Gastrocnemius medialis (tissue), 4 donors: ENCODE measurements at regions not wholly inside any gene's neighbourhood (a gene's known extent, or its start where the extent isn't known, plus 50 kb on each side); places are given as distances from the start of the nearest gene placed in this dataset.

ENCODE experiments used
- ATAC-seq, 2 donors: fragments of 150-250 bp; one replicate each; pipeline ENCODE4 v1.9.1; 2016
- DNase-seq, 2 donors: peaks; one replicate each; pipeline ENCODE4 v3.0.0-alpha.2; 2019
- H3K27ac ChIP-seq, 4 donors: fragments of 200-600 bp; sonication (generic); 1 replicate in 1 of 4; 2 replicates in 3 of 4; pipeline ENCODE4 v1.5.1; 2016 to 2018; ENCODE audit warnings: mild to moderate bottlenecking in 2 of 4, moderate library complexity in 1 of 4
- H3K27me3 ChIP-seq, 3 donors: fragments of 200-600 bp; sonication (generic) in 2 of 3; 1 replicate in 1 of 3; 2 replicates in 2 of 3; pipeline versions ENCODE4 v1.5.1 to v1.6.0; 2016 to 2019; ENCODE audit warnings: mild to moderate bottlenecking in 1 of 3, moderate library complexity in 1 of 3
- H3K36me3 ChIP-seq, 2 donors: fragments of 200-600 bp; sonication (generic) in 1 of 2; one replicate each; pipeline ENCODE4 v1.5.1; 2017 to 2018
- H3K4me1 ChIP-seq, 2 donors: fragments of 200-600 bp; sonication (generic) in 1 of 2; one replicate each; pipeline ENCODE4 v1.5.1; 2016 to 2017; ENCODE audit warnings: mild to moderate bottlenecking in 2 of 2
- H3K4me3 ChIP-seq, 4 donors: fragments of 200-600 bp; sonication (generic) in 3 of 4; 1 replicate in 1 of 4; 2 replicates in 3 of 4; pipeline ENCODE4 v1.5.1; 2016 to 2019; ENCODE audit warnings: mild to moderate bottlenecking in 2 of 4
- H3K9me3 ChIP-seq, 3 donors: fragments of 200-600 bp; sonication (generic) in 2 of 3; 1 replicate in 1 of 3; 2 replicates in 2 of 3; pipeline ENCODE4 v1.5.1; 2016 to 2019
- POLR2A ChIP-seq, 2 donors: fragments of 450-650 bp; IDR thresholded peaks; one replicate each; pipeline ENCODE4 v1.6.1; 2017; ENCODE audit warnings: antibody characterized with exemption in 2 of 2, mild to moderate bottlenecking in 2 of 2, moderate library complexity in 2 of 2
- in situ Hi-C, 4 donors: fragments of 200-750 bp; cut with MboI; loops; one replicate each; pipeline versions ENCODE4 v1.15.0 to v1.8.0; 2017; ENCODE audit warnings: low sequenced_read_pairs in 4 of 4
- intact Hi-C: fragments of 100-400 bp; cut with DNase I; formaldehyde crosslinking; loops from one replicate; pipeline ENCODE4 v1.15.1; 2023; ENCODE audit warnings: low total_unique reads
- TF ChIP-seq, protein P1 (sequence below), 5 experiments: fragments of 450-650 bp in 3 of 5; fragments of 200-600 bp in 2 of 5; sonication (generic) in 2 of 5; IDR thresholded peaks in 4 of 5; conservative IDR thresholded peaks in 1 of 5; 1 replicate in 4 of 5; 2 replicates in 1 of 5; pipeline ENCODE4 v1.5.1; 2016 to 2019; ENCODE audit warnings: antibody characterized with exemption in 5 of 5, mild to moderate bottlenecking in 3 of 5, moderate library complexity in 3 of 5

DNA sequence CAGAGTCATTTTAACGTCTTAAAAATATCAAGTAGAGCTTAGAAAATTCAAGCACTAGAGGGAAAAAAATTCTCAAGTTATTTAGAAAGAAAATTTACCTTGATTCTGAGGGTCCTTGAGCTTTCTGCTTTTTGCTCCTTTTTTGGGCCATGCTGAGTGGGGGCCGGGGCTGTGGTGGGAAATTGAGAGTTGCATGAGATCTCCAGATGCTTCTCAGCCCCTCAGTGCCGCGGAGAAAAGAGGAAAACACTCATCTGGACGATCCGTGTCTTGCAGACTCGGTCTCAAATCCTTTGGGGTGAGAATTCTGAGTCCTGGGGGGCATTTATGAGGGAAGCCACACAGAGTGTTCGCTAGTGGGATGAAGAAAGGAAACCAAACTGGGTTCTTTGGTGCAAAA lies 700.8 kb downstream of the TBC1D22A start:
- ATAC-seq (no peak), DNase-seq (no peak)
- H3K9me3 ChIP-seq: peaks cover 0 to 4% (median 0%) of the 10 kb centered on the region in 3 donors
- TF ChIP-seq, protein P1, sequence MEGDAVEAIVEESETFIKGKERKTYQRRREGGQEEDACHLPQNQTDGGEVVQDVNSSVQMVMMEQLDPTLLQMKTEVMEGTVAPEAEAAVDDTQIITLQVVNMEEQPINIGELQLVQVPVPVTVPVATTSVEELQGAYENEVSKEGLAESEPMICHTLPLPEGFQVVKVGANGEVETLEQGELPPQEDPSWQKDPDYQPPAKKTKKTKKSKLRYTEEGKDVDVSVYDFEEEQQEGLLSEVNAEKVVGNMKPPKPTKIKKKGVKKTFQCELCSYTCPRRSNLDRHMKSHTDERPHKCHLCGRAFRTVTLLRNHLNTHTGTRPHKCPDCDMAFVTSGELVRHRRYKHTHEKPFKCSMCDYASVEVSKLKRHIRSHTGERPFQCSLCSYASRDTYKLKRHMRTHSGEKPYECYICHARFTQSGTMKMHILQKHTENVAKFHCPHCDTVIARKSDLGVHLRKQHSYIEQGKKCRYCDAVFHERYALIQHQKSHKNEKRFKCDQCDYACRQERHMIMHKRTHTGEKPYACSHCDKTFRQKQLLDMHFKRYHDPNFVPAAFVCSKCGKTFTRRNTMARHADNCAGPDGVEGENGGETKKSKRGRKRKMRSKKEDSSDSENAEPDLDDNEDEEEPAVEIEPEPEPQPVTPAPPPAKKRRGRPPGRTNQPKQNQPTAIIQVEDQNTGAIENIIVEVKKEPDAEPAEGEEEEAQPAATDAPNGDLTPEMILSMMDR (IDR thresholded peaks at IDR 0.05 in 4 of 5, conservative IDR thresholded peaks at IDR 0.05 in 1 of 5): no peak
- TF ChIP-seq POLR2A (IDR thresholded peaks at IDR 0.05): no peak
- intact Hi-C loops: no loop called here
- H3K36me3 ChIP-seq: no peaks in the 10 kb centered on the region
- no peak overlapping the region for H3K4me3 ChIP-seq
- H3K4me1 ChIP-seq: no peaks in the 10 kb centered on the region
- no peaks in the 10 kb centered on the region for H3K27me3 ChIP-seq
- H3K27ac ChIP-seq: no peak overlapping the region
- in situ Hi-C loops: no loop called here

DNA sequence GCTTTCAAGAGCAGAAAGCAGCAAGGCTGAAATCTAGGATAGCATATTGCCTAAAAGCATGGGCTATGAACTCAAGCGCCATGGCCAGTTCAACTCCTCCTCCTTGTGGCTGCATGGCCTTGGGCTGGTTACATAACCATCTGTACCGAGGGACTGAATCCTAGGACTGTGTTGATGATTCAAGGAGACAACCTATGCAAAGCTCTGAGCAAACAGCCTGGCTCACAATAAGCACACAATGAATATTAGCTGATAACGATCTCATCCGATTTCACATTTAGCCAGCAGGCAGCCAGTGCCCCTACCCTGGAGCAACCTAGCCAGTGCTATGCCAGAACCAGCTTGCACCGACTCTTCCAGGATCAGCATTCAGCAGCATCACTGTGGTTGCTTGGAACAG lies 698.4 kb downstream of the TBC1D22A start:
- Histone ChIP-seq H3K9me3 (no peaks in the 10 kb centered on the region), H3K36me3 (no peaks in the 10 kb centered on the region), H3K27ac (no peak overlapping the region), H3K4me3 (no peak overlapping the region), H3K4me1 (no peaks in the 10 kb centered on the region), H3K27me3 (no peaks in the 10 kb centered on the region)
- no peak for ATAC-seq
- in situ Hi-C loops: no loop called here
- no peak for DNase-seq
- TF ChIP-seq POLR2A (IDR thresholded peaks at IDR 0.05): no peak
- TF ChIP-seq, protein P1 (IDR thresholded peaks at IDR 0.05 in 4 of 5, conservative IDR thresholded peaks at IDR 0.05 in 1 of 5): no peak
- intact Hi-C loops: no loop called here

DNA sequence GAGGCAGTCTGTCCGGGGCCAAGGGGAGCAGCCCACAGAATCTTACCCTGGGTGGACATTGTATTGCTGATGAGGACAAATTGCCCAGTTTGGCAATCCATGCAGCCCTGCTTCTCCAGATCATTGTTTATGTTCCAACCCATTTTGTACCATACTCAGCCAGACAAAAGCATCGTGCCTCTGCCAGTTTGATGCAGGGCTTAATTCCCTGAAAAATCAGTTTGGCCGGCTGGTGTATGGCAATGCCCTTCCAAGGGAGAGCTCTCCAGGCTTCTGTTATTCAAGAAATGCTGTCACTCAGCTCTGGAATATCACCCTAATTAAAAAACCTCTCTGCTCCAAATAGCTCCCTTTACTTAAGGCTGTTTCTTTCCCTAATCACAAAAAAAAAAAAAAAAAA lies 697.7 kb downstream of the TBC1D22A start:
- DNase-seq (no peak), ATAC-seq (no peak)
- Histone ChIP-seq H3K4me1 (no peaks in the 10 kb centered on the region), H3K9me3 (no peaks in the 10 kb centered on the region), H3K27me3 (no peaks in the 10 kb centered on the region), H3K27ac (no peak overlapping the region), H3K36me3 (no peaks in the 10 kb centered on the region), H3K4me3 (no peak overlapping the region)
- in situ Hi-C loops: no loop called here
- intact Hi-C loops: no loop called here
- no peak for TF ChIP-seq POLR2A (IDR thresholded peaks at IDR 0.05)
- TF ChIP-seq, protein P1 (IDR thresholded peaks at IDR 0.05 in 4 of 5, conservative IDR thresholded peaks at IDR 0.05 in 1 of 5): no peak

DNA sequence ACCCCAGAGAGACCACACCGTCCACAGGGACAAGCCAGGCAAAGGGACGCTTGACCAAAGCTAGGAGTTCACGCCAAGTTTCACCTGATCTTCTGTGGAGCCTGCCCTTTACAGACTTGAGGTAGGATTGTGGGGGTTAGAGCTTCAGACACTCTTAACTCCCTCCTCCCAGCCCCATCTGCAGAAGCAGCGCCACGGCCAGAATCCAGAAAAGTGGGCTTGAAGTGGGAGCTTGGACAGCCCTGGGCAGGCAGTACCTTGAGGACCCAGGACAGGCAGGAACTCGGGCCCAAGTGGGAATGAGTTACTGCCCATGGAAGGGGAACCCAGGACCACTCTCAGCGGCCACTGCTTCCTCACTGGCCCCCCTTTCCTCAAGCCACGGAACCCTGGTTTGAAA lies 695.9 kb downstream of the TBC1D22A start:
- DNase-seq (no peak), ATAC-seq (no peak)
- Histone ChIP-seq H3K27ac (no peak overlapping the region), H3K4me3 (no peak overlapping the region), H3K27me3 (no peaks in the 10 kb centered on the region), H3K36me3 (no peaks in the 10 kb centered on the region), H3K4me1 (no peaks in the 10 kb centered on the region), H3K9me3 (no peaks in the 10 kb centered on the region)
- TF ChIP-seq, protein P1 (IDR thresholded peaks at IDR 0.05 in 4 of 5, conservative IDR thresholded peaks at IDR 0.05 in 1 of 5): no peak
- no peak for TF ChIP-seq POLR2A (IDR thresholded peaks at IDR 0.05)
- in situ Hi-C loops: no loop called here
- intact Hi-C loops: no loop called here

DNA sequence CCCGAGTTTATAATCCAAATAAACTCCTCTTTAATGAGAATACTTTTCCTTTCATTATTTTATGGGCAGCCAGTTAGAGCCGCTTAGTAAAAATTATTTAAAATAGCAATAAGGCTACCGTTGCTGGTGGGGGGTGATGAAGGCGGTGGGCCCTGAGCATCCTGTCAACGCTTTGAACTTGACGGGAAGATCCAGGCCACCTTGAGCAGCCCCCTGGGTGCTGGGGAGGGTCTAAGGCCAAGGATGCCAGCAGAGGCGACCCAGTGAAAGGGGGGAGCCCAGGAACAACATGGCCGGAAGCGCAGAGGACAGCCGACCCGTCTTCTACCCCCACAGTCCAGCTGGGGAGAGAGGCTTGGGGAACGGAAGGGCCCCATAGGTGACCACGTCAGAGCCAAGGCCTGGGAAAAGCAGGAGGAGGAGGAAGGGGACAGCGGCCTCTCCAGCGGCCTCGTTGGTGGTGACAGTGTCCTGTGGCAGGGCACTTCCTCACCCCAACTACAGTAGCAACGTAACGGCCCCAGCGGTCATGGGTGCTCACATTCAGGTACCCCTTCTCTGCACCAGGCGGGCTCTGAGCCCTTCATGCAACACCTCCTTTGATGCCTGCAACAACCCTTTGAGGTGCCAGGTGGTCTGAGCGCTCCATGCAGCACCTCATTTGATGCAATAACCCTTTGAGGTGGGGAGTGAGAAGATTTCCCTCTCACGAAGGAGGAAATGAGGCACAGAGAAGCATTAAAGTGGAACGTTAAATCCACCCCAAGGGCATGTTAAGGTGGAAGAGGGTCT lies 695.3 kb downstream of the TBC1D22A start:
- H3K4me3 ChIP-seq: no peak overlapping the region
- in situ Hi-C loops: no loop called here

More for the DNA sequence above, 695.3 kb downstream of the TBC1D22A start:
- TF ChIP-seq, protein P1 (IDR thresholded peaks at IDR 0.05 in 4 of 5, conservative IDR thresholded peaks at IDR 0.05 in 1 of 5): no peak
- TF ChIP-seq POLR2A (IDR thresholded peaks at IDR 0.05): no peak
- intact Hi-C loops: no loop called here
- no peaks in the 10 kb centered on the region for H3K27me3 ChIP-seq
- no peak overlapping the region for H3K27ac ChIP-seq
- no peak for DNase-seq
- ATAC-seq: no peak
- no peaks in the 10 kb centered on the region for H3K36me3 ChIP-seq
- no peaks in the 10 kb centered on the region for H3K9me3 ChIP-seq
- no peaks in the 10 kb centered on the region for H3K4me1 ChIP-seq
